Suppressor macrophage treated with lipopolysaccharide for 4 hours (primary cell): ENCODE measurements at regions not wholly inside any gene's neighbourhood (a gene's known extent, or its start where the extent isn't known, plus 50 kb on each side); places are given as distances from the start of the nearest gene placed in this dataset.
"Not testable (repeated sequence)": the region's sequence is repeated elsewhere in the genome, so short reads cannot be mapped to it uniquely, and the experiment has no call there.

Experiments
- DNase-seq: peaks from one replicate; pipeline ENCODE4 v3.0.0-alpha.2; 2020

DNA sequence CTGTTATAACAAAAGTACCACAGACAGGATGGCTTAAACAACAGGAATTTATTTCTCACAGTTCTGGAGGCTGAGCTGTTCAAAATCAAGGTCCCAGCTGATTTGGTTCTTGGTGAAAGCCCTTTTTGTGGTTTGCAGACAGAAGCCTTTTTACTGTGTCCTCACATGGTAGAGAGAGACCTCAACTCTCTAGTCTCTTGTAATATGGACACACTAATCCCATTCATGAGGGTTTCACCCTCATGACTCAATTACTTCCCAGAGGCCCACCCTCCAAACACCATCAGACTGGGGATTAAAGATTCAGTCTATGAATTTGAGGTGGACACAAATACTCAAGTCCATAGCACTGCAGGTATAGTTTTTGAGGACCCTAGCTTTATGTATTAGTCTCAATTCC, 97.3 kb upstream of the WIPF3 start:
- DNase-seq: not testable (repeated sequence)

DNA sequence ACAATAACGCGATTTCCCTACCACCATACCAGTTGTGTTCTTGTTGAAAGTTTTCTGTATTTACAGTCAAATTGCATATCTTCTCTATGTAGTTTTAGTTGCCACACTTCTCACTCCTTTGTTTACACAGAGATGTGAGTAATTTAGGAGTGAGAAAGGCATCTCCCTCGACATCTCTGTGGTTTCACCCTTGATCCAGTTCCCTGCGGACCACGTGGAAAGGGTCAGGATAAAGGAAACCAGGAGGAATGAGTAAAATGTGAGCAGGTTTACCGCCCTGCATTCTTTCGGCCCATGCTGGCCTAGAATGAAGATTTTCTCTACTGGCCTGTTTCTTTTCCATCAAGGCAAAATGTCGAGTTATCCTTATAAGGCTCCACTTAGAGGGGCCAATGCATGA, 83.2 kb upstream of the WIPF3 start:
- DNase-seq: not testable (repeated sequence)

DNA sequence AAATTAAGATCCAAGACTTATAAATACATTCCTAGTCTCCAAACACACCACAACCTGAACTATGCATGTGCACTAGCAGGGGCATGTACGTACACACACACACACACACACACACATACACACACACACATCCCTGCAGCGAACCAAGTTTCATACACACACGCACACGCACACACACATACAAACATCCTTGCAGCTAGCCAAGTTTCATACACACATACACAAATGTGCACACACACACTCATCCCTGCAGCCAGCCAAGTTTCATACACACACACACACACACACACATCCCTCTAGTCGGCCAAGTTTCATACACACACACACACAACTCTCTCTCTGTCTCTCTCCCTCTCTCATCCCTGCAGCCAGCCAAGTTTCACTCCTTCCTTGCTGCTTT, 82.7 kb upstream of the WIPF3 start:
- DNase-seq: no peak

DNA sequence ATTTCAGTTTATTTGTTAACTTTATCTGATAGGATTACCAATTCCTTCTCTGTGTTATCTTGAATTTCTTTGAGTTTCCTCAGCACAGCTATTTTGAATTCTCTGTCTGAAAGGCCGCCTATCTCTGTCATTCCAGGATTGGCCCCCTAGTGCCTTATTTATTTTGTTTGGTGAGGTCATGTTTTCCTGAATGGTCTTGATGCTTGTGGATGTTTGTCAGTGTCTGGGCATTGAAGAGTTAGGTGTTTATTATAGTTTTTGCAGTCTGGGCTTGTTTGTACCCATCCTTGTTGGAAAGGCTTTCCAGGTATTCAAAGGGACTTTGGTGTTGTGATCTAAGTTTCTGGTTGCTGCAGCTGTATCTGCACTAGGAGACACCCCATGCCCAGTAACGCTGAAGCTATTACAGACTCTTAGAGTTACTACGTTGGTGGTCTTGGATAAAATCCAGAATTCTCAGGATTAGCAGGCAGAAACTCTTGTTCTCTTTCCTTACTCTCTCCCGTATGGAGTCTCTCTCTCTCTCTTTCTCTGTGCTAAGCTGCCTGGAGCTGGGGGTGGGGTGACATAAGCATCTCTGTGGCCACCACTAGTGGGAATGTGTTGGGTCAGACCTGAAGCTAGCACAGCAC, 76.7 kb upstream of the WIPF3 start:
- not testable (repeated sequence) for DNase-seq

DNA sequence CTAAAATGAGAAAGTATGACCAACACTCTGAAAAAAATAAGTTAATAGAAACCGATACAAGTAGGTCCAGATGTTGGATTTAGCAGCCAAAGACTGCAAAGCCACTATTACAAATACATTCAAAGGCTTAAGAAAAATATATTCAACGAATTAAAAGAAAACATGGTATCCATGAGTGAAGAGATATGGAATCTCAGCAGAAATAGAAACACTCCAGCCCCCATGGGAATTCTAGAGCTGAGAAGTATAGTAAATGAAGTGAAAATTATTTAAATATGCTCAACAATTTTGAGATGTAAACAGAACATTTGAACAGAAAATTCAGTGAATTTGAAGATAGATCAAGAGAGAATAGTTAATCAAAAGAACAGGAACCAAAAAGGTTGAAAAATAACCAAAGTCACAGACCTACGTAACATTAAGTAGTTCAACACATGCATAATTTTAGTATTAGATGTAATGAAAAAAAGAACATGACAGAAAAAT, 72.0 kb upstream of the WIPF3 start:
- no peak for DNase-seq

DNA sequence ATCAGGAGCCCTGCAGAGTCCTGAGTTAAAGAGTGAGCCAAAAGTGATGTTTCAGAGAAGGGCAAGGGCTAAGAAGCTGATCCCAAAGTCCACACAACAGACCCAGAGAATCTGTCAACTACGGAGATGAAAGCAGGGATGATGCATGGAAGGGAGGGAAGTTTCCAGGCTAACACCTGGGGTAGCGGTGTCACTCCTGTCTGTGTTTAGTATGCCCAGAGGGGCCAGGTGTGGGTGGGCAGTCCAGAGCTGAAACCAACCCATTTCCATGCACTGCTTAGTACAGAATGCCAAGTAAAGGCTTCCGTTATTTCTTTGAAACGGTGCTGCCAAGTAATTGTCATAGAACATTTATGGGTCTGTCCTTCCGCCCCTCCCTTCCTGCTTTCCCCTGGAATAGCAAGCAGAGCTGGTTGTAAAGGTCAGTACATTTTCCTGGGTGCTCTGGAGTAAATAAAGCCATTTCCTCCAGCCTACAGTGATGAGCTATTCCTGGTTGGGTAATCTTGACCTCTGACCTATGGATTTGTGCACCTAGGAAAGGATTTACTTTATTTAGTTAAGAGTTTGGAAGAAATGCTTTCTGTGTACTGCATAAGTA, 58.6 kb upstream of the WIPF3 start:
- not testable (repeated sequence) for DNase-seq

DNA sequence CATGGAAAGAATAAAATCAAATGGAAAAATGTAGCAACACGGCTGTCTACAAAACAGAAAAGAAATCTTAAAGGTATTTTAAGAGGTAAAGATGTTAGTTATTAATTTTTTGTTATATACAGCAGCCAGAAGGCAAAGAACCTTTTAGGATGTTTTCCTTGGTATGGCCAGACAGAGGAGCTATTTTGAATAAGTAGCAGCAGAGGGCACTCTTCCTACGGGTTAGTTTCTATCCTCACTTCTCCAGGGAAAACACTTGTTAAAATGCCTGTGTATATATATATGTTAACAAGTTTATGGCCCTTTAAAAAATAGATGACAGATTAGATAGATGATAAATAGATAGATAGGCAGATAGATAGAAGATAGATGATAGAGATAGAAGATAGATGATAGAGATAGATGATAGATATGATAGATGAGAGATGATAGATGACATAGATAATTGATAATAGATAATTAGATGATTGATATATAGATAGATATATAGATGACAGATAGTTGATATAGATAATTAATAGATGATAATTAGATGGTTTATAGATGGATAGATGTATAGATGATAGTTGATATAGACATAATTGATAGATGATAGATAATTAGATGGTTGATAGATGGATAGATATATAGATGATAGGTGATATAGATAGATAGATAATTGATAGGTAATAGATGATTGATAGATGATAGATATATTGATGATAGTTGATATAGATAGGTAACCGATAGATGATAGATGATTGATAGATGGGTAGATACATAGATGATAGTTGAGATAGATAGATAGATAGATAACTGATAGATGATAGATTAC, 57.8 kb upstream of the WIPF3 start:
- peak; percentile 45 for DNase-seq

DNA sequence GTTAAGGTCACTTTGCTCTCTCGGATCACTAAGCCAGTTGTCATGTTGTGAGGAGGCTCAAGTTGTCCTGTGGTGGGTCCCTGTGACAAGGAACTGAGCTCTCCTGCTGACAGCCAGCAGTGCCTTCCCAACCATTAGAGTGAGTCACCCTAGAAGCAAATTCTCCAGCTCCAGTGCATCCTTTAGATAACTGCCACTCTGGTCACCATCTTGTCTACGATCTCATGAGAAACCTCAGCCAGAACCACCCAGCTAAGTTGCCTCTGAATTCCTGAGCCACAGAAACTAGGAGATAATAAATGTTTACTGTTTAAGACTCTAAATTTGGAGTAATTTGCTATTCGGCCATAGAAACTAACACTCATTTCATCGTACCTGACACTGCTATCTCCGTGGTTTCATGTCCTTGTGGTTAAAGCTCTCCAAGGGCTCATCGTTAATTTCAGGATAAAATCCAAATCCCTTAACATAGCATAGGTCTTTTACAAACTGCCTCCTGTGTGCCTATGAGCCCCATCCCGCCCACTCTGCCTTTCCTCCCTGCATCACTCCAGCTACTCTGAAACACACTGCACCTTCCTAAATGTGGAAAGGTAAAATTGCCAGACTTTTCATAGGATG, 56.5 kb upstream of the WIPF3 start:
- DNase-seq: no peak

DNA sequence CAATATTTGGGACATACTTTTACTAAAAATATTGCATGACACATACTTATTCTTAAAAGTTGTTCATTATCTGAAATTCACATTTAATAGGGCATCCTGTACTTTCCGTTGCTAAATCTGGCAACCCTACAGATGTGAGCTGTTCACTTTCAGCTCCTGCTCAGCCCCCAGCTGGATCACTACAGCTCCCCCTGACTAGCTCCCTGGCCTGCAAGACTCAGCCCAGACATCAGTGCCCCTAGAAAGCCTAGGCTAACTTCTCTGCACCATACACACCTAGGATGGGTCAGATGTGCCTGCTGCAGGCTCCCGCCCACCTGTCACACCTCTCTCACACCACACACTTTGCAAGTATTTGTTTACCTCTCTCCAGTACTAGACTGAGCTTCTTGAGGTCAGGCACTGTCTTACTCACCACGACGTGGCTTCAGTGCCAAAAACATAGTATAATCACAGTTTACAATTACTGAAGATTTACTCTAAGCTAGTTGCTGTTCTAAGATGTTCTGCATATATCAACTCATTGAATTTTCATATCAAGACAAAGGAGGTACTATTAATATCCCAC, 55.9 kb upstream of the WIPF3 start:
- DNase-seq: not testable (repeated sequence)

DNA sequence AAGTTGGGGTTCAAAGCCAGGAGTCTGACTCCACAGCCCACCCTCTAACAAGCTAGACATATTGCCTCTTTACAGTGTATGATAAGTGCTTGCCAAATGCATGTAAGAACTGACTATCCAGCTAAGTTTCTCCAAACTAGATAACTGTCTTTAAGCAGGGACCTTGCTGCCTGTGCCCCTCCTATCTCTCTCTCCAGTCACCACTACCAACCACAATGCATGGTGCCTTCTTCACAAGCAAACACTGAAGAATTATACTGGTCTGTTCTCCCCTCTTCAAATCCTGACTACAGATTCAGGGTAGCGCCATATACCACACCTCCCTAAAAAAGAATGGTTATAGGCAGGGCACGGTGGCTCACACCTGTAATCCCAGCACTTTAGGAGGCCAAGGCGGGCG, 55.3 kb upstream of the WIPF3 start:
- not testable (repeated sequence) for DNase-seq

DNA sequence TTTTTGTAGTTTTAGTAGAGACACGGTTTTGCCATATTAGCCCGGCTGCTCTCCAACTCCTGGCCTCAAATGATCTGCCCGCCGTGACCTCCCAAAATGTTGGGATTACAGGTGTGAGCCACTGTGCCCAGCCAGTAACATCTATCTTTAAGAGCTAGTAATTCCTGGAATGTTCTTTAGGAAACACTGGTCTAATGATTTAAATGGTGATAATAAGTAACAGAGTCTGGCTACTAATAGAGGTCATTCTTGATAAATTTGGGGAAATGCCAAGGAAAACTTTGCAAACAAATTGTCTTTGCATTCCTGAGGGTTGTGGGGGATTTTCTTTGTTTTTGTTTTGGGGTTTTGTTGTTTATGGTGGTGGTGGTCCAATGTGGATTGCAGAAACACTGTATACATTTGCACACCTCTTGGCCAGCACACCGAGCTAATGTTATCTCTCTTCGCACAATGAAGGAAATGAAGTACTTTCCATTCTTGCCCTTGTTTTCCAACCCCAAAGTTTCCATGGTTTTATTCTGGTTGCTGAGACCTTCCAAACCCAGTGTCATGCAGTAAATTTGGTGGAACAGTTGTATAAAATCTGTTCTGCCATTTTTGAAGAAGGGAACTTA, 51.3 kb upstream of the WIPF3 start:
- no peak for DNase-seq
